ENCODE measurements at regions not wholly inside any gene's neighbourhood (a gene's known extent, or its start where the extent isn't known, plus 50 kb on each side); places are given as distances from the start of the nearest gene placed in this dataset.

DNA sequence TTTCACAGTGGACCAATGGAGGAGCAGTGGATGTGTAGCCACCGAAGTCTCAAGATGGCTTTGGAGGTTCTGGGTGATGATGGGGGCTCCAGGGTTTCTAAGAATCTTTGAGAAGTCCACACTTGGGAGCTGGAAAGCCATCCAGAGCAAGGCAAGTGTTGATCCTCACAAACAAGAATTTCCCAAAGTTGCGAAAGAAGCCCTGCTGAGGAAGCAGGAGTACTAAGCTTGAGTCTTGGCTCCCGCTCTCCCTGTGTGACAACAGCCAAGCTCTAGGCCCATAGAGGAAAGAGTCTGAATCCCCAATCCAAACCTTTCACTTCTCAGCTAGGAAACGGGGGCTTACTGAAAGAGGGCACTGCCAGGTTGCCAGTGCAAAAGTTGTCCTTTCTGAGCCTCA lies 106.0 kb downstream of the EDN3 start:
- H3K23me2 ChIP-seq (ENCODE audit: low read depth, low read length) = peaks cover 7% of the 10 kb centered on the region; the same call in 1 of the 2 replicates
- H2BK12ac ChIP-seq (ENCODE audit: low read depth, low read length) = no peak overlapping the region
- H3K27me3 ChIP-seq (replicated peaks in 1 of 4; ENCODE audit: control insufficient read depth in 3 of 4, extremely low read depth in 1 of 4, insufficient read depth in 3 of 4, low read length in 3 of 4) = peaks cover 0 to 22% (median 16%) of the 10 kb centered on the region in 4 experiments; a peak in 6 of 7 replicates
- FAIRE-seq (no peak), DNase-seq (ENCODE audit: low read depth in 1 of 2, low spot score in 2 of 2) (no peak)
- peaks cover 0 to 2% of the 10 kb centered on the region in 2 experiments for H4K20me1 ChIP-seq (replicated peaks in 1 of 2; ENCODE audit: control insufficient read depth in 1 of 2, insufficient read depth in 2 of 2, low read length in 2 of 2)
- no peaks in the 10 kb centered on the region for H3K79me2 ChIP-seq (ENCODE audit: control insufficient read depth in 1 of 2, insufficient read depth in 2 of 2, low read length in 2 of 2)
- no peak overlapping the region for H4K91ac ChIP-seq (replicated peaks; ENCODE audit: insufficient read length, low read length)
- no peak overlapping the region for H3K56ac ChIP-seq (replicated peaks; ENCODE audit: insufficient read length, low read depth, low read length)
- H3K79me1 ChIP-seq (ENCODE audit: low read depth, low read length) = no peaks in the 10 kb centered on the region
- no peak overlapping the region for H3K4me3 ChIP-seq (ENCODE audit: extremely low read depth in 1 of 4, insufficient read depth in 2 of 4, low read depth in 3 of 4, low read length in 4 of 4)
- no peak overlapping the region for H3K23ac ChIP-seq (ENCODE audit: insufficient read length)
- no peak overlapping the region for H3K27ac ChIP-seq (ENCODE audit: low read depth, low read length)
- H3K18ac ChIP-seq (ENCODE audit: extremely low read depth, low read length) = no peak overlapping the region
- H4K5ac ChIP-seq (ENCODE audit: insufficient read length, low read depth, low read length) = no peak overlapping the region
- H3K14ac ChIP-seq (ENCODE audit: insufficient read length) = no peak overlapping the region
- peaks cover 0 to 5% of the 10 kb centered on the region in 2 experiments; a peak in 2 of 4 replicates for H3K9me3 ChIP-seq (ENCODE audit: insufficient read depth in 2 of 2, low read depth in 1 of 2, low read length in 1 of 2)
- H2BK5ac ChIP-seq (ENCODE audit: low read depth, low read length) = no peak overlapping the region
- 98% methylated on average over 4 of the region's 4 CpGs; no CpG with 5 or more reads in 1 of the 2 experiments for WGBS, 2 experiments (ENCODE audit: extremely low coverage in 1 of 2, insufficient coverage in 1 of 2, insufficient read length in 1 of 2, insufficient replicate concordance in 2 of 2, low coverage in 1 of 2, low lambda C conversion rate in 2 of 2, missing lambda C conversion rate in 1 of 2)
- H3K4me2 ChIP-seq (ENCODE audit: insufficient read depth in 1 of 2, low read depth in 2 of 2, low read length in 2 of 2) = no peak overlapping the region
- no peak overlapping the region for H2AFZ ChIP-seq (ENCODE audit: low read length)
- no peak overlapping the region for H2AK5ac ChIP-seq (ENCODE audit: low read depth, low read length)
- H3K4me1 ChIP-seq (replicated peaks in 1 of 4; ENCODE audit: control insufficient read depth in 3 of 4, insufficient read depth in 4 of 4, low read length in 3 of 4) = peaks cover 0 to 8% (median 2%) of the 10 kb centered on the region in 4 experiments; a peak in 5 of 7 replicates
- H2BK15ac ChIP-seq (ENCODE audit: low read length) = no peak overlapping the region
- peak overlapping the region; percentile 45; the same call in 1 of the 2 replicates for H4K8ac ChIP-seq (ENCODE audit: extremely low read depth, insufficient read depth, low read length)
- CTCF ChIA-PET (ENCODE audit: partially characterized antibody) = interaction anchor here (0.9 to 4.4 kb wide), 6 partner anchors 50 to 539 kb away, joined by 3 to 41 read pairs (median 4); no protein-coding TSS in a partner anchor
- POLR2A ChIA-PET (ENCODE audit: partially characterized antibody) = no interaction called here
- H3K36me3 ChIP-seq (ENCODE audit: control insufficient read depth in 2 of 4, insufficient read depth in 4 of 4, low read length in 3 of 4) = no peaks in the 10 kb centered on the region
- no peak overlapping the region for H3K4ac ChIP-seq (replicated peaks; ENCODE audit: insufficient read length, low read depth, low read length)
- H2BK20ac ChIP-seq (ENCODE audit: low read length) = no peak overlapping the region
- no peak overlapping the region for H2BK120ac ChIP-seq (replicated peaks; ENCODE audit: low read depth, low read length)
- no peak overlapping the region for H3K9ac ChIP-seq (replicated peaks in 1 of 4; ENCODE audit: extremely low read depth in 1 of 4, low read depth in 3 of 4, low read length in 3 of 4)
- TF ChIP-seq, protein P1, sequence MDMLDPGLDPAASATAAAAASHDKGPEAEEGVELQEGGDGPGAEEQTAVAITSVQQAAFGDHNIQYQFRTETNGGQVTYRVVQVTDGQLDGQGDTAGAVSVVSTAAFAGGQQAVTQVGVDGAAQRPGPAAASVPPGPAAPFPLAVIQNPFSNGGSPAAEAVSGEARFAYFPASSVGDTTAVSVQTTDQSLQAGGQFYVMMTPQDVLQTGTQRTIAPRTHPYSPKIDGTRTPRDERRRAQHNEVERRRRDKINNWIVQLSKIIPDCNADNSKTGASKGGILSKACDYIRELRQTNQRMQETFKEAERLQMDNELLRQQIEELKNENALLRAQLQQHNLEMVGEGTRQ (IDR thresholded peaks at IDR 0.05; ENCODE audit: low read length) = no peak
- TF ChIP-seq KDM4A (IDR thresholded peaks at IDR 0.05; ENCODE audit: low read depth, low read length, severe bottlenecking) (no peak), MAX (IDR thresholded peaks at IDR 0.05) (no peak), RFX5 (IDR thresholded peaks at IDR 0.05; ENCODE audit: borderline replicate concordance, low read depth, low read length) (no peak), SUZ12 (IDR thresholded peaks at IDR 0.05; ENCODE audit: low read length) (no peak), CTCF (IDR thresholded peaks at IDR 0.05; ENCODE audit: control extremely low read depth in 1 of 3, insufficient read depth in 1 of 3, low read depth in 1 of 3, low read length in 3 of 3) (no peak), SIX5 (IDR thresholded peaks at IDR 0.05; ENCODE audit: low read depth, low read length) (no peak), CHD2 (IDR thresholded peaks at IDR 0.05; ENCODE audit: low read length) (no peak), EGR1 (IDR thresholded peaks at IDR 0.05; ENCODE audit: borderline replicate concordance, low read depth, low read length) (no peak)
- TF ChIP-seq, protein P2, sequence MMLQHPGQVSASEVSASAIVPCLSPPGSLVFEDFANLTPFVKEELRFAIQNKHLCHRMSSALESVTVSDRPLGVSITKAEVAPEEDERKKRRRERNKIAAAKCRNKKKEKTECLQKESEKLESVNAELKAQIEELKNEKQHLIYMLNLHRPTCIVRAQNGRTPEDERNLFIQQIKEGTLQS (IDR thresholded peaks at IDR 0.05; ENCODE audit: insufficient read depth, low read depth, low read length) = no peak
